ENCODE measurements at regions not wholly inside any gene's neighbourhood (a gene's known extent, or its start where the extent isn't known, plus 50 kb on each side); places are given as distances from the start of the nearest gene placed in this dataset.
"Not testable (repeated sequence)": the region's sequence is repeated elsewhere in the genome, so short reads cannot be mapped to it uniquely, and the experiment has no call there.

- H3K27ac Mint-ChIP-seq, result no peak overlapping the region
- no peak for DNase-seq
- no peaks in the 10 kb centered on the region for H3K4me1 Mint-ChIP-seq
- no peaks in the 10 kb centered on the region for H3K27me3 Mint-ChIP-seq
- no peak for ATAC-seq
- no peak overlapping the region for H3K4me3 Mint-ChIP-seq
- H3K9me3 Mint-ChIP-seq, result no peaks in the 10 kb centered on the region
- H3K36me3 Mint-ChIP-seq (ENCODE audit: low read depth), result no peaks in the 10 kb centered on the region
These were observed 221.3 kb upstream of the TRPC4 start for GRCh38 chr13:38090913-38091312.

DNA sequence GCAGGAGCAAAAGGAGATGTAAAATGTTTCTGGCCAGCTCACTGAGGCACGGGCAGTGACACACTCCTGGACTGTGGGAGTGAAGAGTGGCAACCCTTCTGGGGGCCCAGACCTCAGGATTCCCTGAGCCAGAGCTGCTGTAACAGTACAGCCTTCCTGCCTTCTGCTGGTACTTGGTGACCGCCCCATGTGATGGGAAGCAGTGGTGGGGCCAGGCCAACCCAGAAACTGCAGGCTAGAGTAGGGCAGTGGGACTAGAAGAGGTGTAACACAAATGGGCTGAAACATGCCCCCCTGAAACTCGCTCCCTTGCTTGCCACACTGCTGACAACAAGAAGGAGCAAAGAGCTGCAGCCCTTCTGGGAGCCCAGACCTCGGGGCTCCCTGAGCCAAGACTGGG lies 217.1 kb upstream of the TRPC4 start:
- Mint-ChIP-seq H3K36me3 (ENCODE audit: low read depth) (peaks cover 3% of the 10 kb centered on the region), H3K4me3 (no peak overlapping the region), H3K27me3 (no peaks in the 10 kb centered on the region), H3K27ac (no peak overlapping the region), H3K9me3 (peaks cover 27% of the 10 kb centered on the region), H3K4me1 (no peaks in the 10 kb centered on the region)
- DNase-seq (no peak), ATAC-seq (no peak)

DNA sequence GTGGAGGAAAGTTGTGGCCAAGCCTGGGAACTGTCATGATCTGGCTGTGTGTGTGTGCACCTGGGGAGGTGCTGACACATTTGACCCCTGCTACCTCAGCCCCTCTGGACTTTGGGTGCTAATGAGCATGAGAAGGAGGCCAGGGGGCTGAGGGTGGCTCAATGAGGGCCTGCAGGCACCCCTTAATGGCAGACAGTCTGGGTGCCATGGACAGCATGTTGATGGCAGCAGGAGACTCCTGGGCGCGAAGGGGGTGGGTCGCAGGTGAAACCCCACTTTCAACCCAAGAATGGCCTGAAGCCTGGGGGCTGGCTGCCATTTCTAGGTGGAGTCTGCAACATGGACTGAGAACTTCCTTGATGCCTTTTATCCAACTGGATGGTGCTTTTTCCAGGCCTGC lies 216.4 kb upstream of the TRPC4 start:
- H3K4me3 Mint-ChIP-seq, result no peak overlapping the region
- no peak overlapping the region for H3K27ac Mint-ChIP-seq
- DNase-seq (no peak), ATAC-seq (no peak)
- no peaks in the 10 kb centered on the region for H3K27me3 Mint-ChIP-seq
- peaks cover 3% of the 10 kb centered on the region for H3K36me3 Mint-ChIP-seq (ENCODE audit: low read depth)
- H3K9me3 Mint-ChIP-seq, result peaks cover 33% of the 10 kb centered on the region
- no peaks in the 10 kb centered on the region for H3K4me1 Mint-ChIP-seq

- no peaks in the 10 kb centered on the region for H3K4me1 Mint-ChIP-seq
- no peak overlapping the region for H3K27ac Mint-ChIP-seq
- H3K9me3 Mint-ChIP-seq, result peaks cover 7% of the 10 kb centered on the region
- no peak for ATAC-seq
- no peak overlapping the region for H3K4me3 Mint-ChIP-seq
- H3K36me3 Mint-ChIP-seq (ENCODE audit: low read depth), result peaks cover 2% of the 10 kb centered on the region
- H3K27me3 Mint-ChIP-seq, result no peaks in the 10 kb centered on the region
- no peak for DNase-seq
These were observed 204.4 kb upstream of the TRPC4 start for GRCh38 chr13:38073931-38074330.

DNA sequence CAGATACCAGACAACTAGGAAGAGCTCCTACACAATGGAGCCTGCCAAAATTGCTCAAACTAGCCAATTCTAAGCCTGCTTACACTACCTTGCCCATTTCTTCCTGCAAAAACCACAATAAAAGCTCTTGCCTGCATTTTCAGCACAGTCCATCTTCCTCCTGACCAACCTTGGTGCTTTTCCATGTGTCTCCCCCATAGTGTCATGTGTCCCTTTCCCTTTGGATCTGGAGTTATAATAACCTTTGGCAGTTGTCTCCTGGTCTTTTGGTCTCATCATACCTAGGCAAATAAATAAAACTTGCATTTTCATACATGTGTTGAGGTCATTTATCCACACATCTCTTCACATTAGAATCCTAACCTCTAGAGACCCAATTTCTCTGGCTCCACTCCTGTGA lies 203.1 kb upstream of the TRPC4 start:
- Mint-ChIP-seq H3K36me3 (ENCODE audit: low read depth) (peaks cover 2% of the 10 kb centered on the region), H3K4me1 (no peaks in the 10 kb centered on the region), H3K4me3 (no peak overlapping the region), H3K27me3 (no peaks in the 10 kb centered on the region), H3K27ac (no peak overlapping the region), H3K9me3 (peaks cover 6% of the 10 kb centered on the region)
- no peak for DNase-seq
- no peak for ATAC-seq

GRCh38 chr13:38071340-38071739 lies 201.8 kb upstream of the TRPC4 start:
- not testable (repeated sequence) for H3K27ac Mint-ChIP-seq; H3K9me3 Mint-ChIP-seq; H3K4me1 Mint-ChIP-seq; H3K36me3 Mint-ChIP-seq (ENCODE audit: low read depth); H3K27me3 Mint-ChIP-seq; ATAC-seq; H3K4me3 Mint-ChIP-seq; DNase-seq

DNA sequence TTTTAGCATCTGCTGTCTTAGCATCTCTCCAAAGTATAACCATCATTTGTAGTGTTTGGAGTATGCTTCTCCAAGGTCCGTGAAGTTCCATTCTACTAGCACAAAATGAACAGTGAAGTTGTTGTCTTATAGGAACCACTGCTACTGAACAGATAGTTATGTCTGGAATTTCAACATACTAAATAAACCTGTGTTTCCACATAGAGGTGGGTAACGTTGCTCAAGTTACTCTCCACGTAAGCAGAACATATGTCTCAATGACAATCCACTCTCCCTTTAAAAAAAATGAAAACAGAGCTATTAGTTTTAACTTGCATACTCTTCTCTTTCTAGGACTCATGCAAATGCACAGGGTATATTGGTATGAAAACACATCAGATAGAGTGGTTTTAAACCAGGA lies 184.3 kb upstream of the TRPC4 start:
- no peaks in the 10 kb centered on the region for H3K36me3 Mint-ChIP-seq (ENCODE audit: low read depth)
- no peaks in the 10 kb centered on the region for H3K27me3 Mint-ChIP-seq
- ATAC-seq (no peak), DNase-seq (no peak)
- H3K9me3 Mint-ChIP-seq, result peaks cover 4% of the 10 kb centered on the region
- no peaks in the 10 kb centered on the region for H3K4me1 Mint-ChIP-seq
- no peak overlapping the region for H3K27ac Mint-ChIP-seq
- H3K4me3 Mint-ChIP-seq, result no peak overlapping the region

- Mint-ChIP-seq H3K27ac (no peak overlapping the region), H3K4me3 (no peak overlapping the region), H3K27me3 (no peaks in the 10 kb centered on the region), H3K36me3 (ENCODE audit: low read depth) (no peaks in the 10 kb centered on the region), H3K9me3 (peaks cover 19% of the 10 kb centered on the region), H3K4me1 (no peaks in the 10 kb centered on the region)
- DNase-seq (no peak), ATAC-seq (no peak)
These were observed 176.4 kb upstream of the TRPC4 start for GRCh38 chr13:38046049-38046376.

DNA sequence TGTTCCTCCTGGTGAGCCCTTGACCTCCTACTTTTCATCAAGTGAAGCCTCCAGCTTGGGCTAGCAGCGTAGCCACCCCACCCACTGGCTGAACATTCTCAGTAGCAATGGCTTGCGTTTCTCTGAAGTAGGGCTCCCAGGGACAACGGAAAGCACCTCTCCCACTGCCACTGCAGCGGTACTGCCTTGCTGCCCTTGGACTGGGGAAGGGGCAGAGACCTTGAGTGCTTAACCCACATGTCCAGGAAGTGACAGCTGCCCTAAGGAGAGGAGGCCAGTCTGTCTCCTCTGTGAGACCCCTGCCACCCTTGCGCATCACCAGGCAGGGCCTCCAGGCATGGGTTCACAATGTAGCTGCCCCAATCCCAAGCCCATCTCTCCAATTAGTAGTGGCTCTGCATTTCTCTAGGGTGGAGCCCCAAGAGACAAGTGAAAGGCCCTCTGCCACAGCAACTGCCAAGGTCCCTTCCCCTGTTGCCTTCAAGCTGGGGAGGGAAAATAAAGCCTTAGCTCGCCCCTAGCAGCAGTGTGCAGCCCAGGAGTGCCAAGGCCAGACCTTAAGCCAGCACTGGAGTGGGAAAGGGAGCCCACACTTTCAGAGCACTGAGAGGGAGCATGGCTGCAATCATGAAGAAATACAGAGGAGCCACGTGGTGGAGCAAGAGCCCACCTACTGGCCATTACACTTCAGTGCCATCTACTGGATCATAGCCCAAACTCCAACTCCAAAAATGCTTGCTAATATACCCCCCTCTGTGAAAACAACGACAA lies 175.9 kb upstream of the TRPC4 start:
- Mint-ChIP-seq H3K4me3 (no peak overlapping the region), H3K36me3 (ENCODE audit: low read depth) (no peaks in the 10 kb centered on the region), H3K4me1 (no peaks in the 10 kb centered on the region), H3K27ac (no peak overlapping the region), H3K9me3 (peaks cover 24% of the 10 kb centered on the region), H3K27me3 (no peaks in the 10 kb centered on the region)
- ATAC-seq (no peak), DNase-seq (no peak)

DNA sequence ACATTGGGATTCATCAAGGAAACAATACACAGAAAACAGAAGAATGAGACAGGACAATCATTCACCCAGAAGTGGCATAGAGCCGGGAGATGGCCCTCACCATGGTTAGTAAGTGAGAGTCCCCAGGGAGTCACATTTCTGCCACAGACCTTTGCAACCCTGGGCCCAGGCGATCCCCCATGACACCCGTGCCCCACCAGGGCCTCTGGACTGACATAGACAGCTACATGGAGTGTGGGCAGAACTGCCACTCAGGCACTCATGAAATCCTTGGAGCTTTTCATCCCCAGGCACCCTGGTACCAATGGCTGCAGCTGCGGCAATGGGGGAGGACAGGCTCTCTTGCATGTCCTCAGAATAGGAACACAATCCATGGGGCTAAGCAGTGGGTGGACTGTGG lies 174.5 kb upstream of the TRPC4 start:
- Mint-ChIP-seq H3K4me3 (no peak overlapping the region), H3K36me3 (ENCODE audit: low read depth) (no peaks in the 10 kb centered on the region), H3K27ac (no peak overlapping the region), H3K9me3 (peaks cover 24% of the 10 kb centered on the region), H3K4me1 (no peaks in the 10 kb centered on the region), H3K27me3 (no peaks in the 10 kb centered on the region)
- DNase-seq, result no peak
- ATAC-seq, result no peak

DNA sequence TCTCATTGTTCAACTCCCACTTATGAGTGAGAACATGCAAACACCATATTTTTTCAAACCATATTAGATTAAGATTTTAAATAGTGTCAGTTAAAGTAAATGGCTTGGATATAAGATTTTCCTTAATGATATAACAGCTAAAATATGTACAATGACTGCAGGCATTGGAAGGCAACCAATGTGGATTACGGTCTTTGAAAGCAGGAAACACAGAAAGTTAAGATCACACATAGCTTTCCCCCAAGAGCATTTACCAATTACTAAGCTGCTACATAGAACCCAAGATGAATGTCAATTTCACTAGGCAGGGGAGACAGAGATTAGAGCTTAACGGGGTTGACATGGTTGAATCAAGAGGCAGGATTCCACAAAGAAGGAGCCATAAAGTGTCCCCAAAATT lies 173.2 kb upstream of the TRPC4 start:
- Mint-ChIP-seq H3K4me3 (no peak overlapping the region), H3K36me3 (ENCODE audit: low read depth) (no peaks in the 10 kb centered on the region), H3K9me3 (peaks cover 24% of the 10 kb centered on the region), H3K27ac (no peak overlapping the region), H3K4me1 (no peaks in the 10 kb centered on the region), H3K27me3 (no peaks in the 10 kb centered on the region)
- ATAC-seq, result no peak
- DNase-seq, result no peak

DNA sequence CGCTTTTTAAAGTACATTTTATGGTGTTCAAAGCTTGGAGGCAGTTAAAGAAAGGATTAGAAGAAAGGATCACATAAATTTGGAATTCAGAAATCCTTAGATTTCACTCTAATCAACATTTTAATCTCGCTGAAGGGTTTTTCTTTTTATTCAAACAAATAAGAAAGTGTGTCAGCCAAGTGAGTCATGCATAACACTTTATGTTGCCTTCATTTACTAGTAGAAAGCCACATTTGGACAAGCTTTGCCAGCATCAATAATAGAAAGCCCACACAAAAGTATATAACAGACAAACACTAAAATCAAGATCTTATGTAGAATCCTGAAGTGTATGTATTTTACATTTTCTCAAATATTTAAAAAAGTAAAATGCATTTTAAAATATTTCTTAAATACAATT lies 154.9 kb upstream of the TRPC4 start:
- Mint-ChIP-seq H3K4me1 (no peaks in the 10 kb centered on the region), H3K9me3 (peaks cover 48% of the 10 kb centered on the region), H3K27ac (no peak overlapping the region), H3K27me3 (no peaks in the 10 kb centered on the region), H3K36me3 (ENCODE audit: low read depth) (no peaks in the 10 kb centered on the region), H3K4me3 (no peak overlapping the region)
- no peak for DNase-seq
- ATAC-seq, result no peak

DNA sequence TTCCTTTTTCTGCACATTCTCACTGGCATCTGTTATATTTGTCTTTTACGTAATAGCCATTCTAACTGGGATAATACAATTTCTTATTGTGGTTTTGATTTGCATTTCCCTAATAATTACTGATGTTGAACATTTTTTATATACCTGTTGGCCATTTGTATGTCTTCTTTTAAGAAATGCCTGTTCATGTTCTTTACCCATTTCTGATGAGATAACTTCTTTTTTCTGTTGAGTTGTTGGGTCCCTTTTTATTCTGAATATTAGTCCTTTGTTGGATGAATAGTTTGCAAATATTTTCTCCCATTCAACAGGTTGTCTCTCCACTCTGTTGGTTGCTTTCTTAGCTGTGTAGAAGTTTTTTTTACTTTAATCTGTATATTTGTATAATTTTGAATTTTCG lies 147.7 kb upstream of the TRPC4 start:
- peaks cover 52% of the 10 kb centered on the region for H3K9me3 Mint-ChIP-seq
- no peak overlapping the region for H3K27ac Mint-ChIP-seq
- no peaks in the 10 kb centered on the region for H3K27me3 Mint-ChIP-seq
- no peaks in the 10 kb centered on the region for H3K4me1 Mint-ChIP-seq
- H3K36me3 Mint-ChIP-seq (ENCODE audit: low read depth), result no peaks in the 10 kb centered on the region
- H3K4me3 Mint-ChIP-seq, result no peak overlapping the region
- DNase-seq (no peak), ATAC-seq (no peak)

DNA sequence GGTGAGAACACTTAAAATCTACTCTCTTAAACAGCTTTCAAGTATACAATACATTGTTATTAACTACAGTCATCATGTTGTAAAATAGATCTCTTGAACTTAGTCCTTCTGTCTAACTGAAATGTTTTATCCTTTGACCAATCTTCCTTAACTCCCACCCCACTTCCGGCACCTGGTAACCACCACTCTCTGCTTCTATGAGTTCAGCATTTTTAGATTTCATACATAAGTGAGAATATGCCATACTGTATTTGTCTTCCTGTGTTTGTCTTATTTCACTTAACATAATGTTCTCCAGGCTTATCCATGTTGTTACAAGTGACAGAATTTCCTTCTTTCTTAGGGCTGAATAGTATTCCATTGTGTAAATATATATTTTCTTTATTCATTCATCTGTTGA lies 144.1 kb upstream of the TRPC4 start:
- peaks cover 25% of the 10 kb centered on the region for H3K9me3 Mint-ChIP-seq
- no peak overlapping the region for H3K27ac Mint-ChIP-seq
- DNase-seq, result no peak
- no peaks in the 10 kb centered on the region for H3K27me3 Mint-ChIP-seq
- no peaks in the 10 kb centered on the region for H3K4me1 Mint-ChIP-seq
- no peak overlapping the region for H3K4me3 Mint-ChIP-seq
- no peaks in the 10 kb centered on the region for H3K36me3 Mint-ChIP-seq (ENCODE audit: low read depth)
- no peak for ATAC-seq

GRCh38 chr13:38012096-38012495 lies 142.5 kb upstream of the TRPC4 start:
- H3K9me3 Mint-ChIP-seq, result peaks cover 10% of the 10 kb centered on the region
- H3K27ac Mint-ChIP-seq, result no peak overlapping the region
- H3K4me1 Mint-ChIP-seq, result no peaks in the 10 kb centered on the region
- ATAC-seq (no peak), DNase-seq (no peak)
- no peaks in the 10 kb centered on the region for H3K27me3 Mint-ChIP-seq
- no peak overlapping the region for H3K4me3 Mint-ChIP-seq
- no peaks in the 10 kb centered on the region for H3K36me3 Mint-ChIP-seq (ENCODE audit: low read depth)

DNA sequence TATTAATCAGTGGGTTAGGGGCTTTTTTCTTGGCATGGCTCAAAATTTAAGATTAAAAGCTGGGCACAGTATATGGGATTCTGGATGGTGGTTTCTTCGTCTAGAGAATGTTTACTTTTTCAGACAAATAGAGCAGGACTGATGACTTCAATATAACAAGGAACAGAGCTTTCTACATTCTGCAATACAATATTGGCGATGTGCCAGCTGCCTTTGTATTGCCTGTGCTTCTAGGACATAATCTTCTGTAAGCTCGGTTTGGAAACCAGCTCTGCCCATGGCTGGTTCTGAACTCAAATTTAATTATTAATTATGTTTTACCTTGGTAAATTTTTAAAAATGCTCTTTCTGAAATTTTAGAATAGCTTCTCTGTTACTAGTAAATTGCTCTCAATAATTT lies 139.1 kb upstream of the TRPC4 start:
- H3K9me3 Mint-ChIP-seq, result peaks cover 5% of the 10 kb centered on the region
- ATAC-seq, result no peak
- DNase-seq, result no peak

More for the DNA sequence above, 139.1 kb upstream of the TRPC4 start:
- H3K4me1 Mint-ChIP-seq, result no peaks in the 10 kb centered on the region
- H3K27ac Mint-ChIP-seq, result no peak overlapping the region
- H3K27me3 Mint-ChIP-seq, result no peaks in the 10 kb centered on the region
- no peak overlapping the region for H3K4me3 Mint-ChIP-seq
- H3K36me3 Mint-ChIP-seq (ENCODE audit: low read depth), result no peaks in the 10 kb centered on the region
